Mucosa of descending colon (tissue), 3 donors: ENCODE measurements at regions not wholly inside any gene's neighbourhood (a gene's known extent, or its start where the extent isn't known, plus 50 kb on each side); places are given as distances from the start of the nearest gene placed in this dataset.

Experiments used
- ATAC-seq: fragments of 200-7000 bp; cut with Tn5 transposase; one replicate; pipeline ENCODE4 v1.9.1; 2020; ENCODE audit warnings: mild to moderate bottlenecking, moderate library complexity
- DNase-seq, 3 donors: peaks; one replicate each; pipeline ENCODE4 v3.0.0-alpha.2; 2020
- H3K36me3 ChIP-seq: fragments of 200-600 bp; one replicate; pipeline ENCODE4 v1.8.0; 2021; ENCODE audit warnings: low read depth, mild to moderate bottlenecking
- H3K4me1 ChIP-seq: fragments of 200-600 bp; one replicate; pipeline ENCODE4 v1.8.0; 2021; ENCODE audit warnings: low read depth, mild to moderate bottlenecking
- H3K4me3 ChIP-seq: fragments of 200-600 bp; one replicate; pipeline ENCODE4 v1.8.0; 2021; ENCODE audit warnings: mild to moderate bottlenecking
- H3K9me3 ChIP-seq: fragments of 200-600 bp; one replicate; pipeline ENCODE4 v1.8.0; 2021; ENCODE audit warnings: mild to moderate bottlenecking
- CTCF ChIP-seq: fragments of 200-600 bp; IDR thresholded peaks from one replicate; pipeline ENCODE4 v1.8.0; 2022; ENCODE audit warnings: antibody characterized with exemption, mild to moderate bottlenecking
- intact Hi-C, 2 donors: fragments of 100-400 bp; cut with DNase I in 1 of 2; cut with micrococcal nuclease in 1 of 2; formaldehyde crosslinking; loops; one replicate each; pipeline versions ENCODE4 v1.11.0 to v1.11.1; 2022; cut with DNase I, micrococcal nuclease
- donor health status: DM: no; HTN: no; CAD: no; lungs with moderate emphysema.
- donor health status: DM: no; HTN: no; CAD: no.
- donor health status: DM: no; HTN: yes; CAD: no.

GRCh38 chr4:136390824-136391223 is 1141.5 kb downstream of the PCDH18 start:
- H3K9me3 ChIP-seq: no peaks in the 10 kb centered on the region
- ATAC-seq (no peak), DNase-seq (no peak)
- intact Hi-C loops: no loop called here
- H3K4me1 ChIP-seq: no peaks in the 10 kb centered on the region
- H3K36me3 ChIP-seq: no peaks in the 10 kb centered on the region
- no peak overlapping the region for H3K4me3 ChIP-seq
- no peak for TF ChIP-seq CTCF

GRCh38 chr4:136383082-136383481 is 1149.2 kb downstream of the PCDH18 start:
- DNase-seq (no peak), ATAC-seq (no peak)
- Histone ChIP-seq H3K4me3 (no peak overlapping the region), H3K36me3 (no peaks in the 10 kb centered on the region), H3K4me1 (no peaks in the 10 kb centered on the region), H3K9me3 (no peaks in the 10 kb centered on the region)
- intact Hi-C loops: no loop called here
- TF ChIP-seq CTCF: no peak

- H3K4me1 ChIP-seq: no peaks in the 10 kb centered on the region
- no peak overlapping the region for H3K4me3 ChIP-seq
- no peak for TF ChIP-seq CTCF
- no peaks in the 10 kb centered on the region for H3K9me3 ChIP-seq
- H3K36me3 ChIP-seq: no peaks in the 10 kb centered on the region
- ATAC-seq (no peak), DNase-seq (no peak)
- intact Hi-C loops: no loop called here
Measured at GRCh38 chr4:136371231-136371630, 1161.1 kb downstream of the PCDH18 start.

GRCh38 chr4:136369073-136369472 is 1163.2 kb downstream of the PCDH18 start:
- Histone ChIP-seq H3K9me3 (no peaks in the 10 kb centered on the region), H3K4me1 (no peaks in the 10 kb centered on the region), H3K36me3 (no peaks in the 10 kb centered on the region), H3K4me3 (no peak overlapping the region)
- DNase-seq (no peak), ATAC-seq (no peak)
- TF ChIP-seq CTCF: no peak
- intact Hi-C loops: no loop called here

GRCh38 chr4:136357556-136357955 is 1174.7 kb downstream of the PCDH18 start:
- no peak for DNase-seq

More at GRCh38 chr4:136357556-136357955, 1174.7 kb downstream of the PCDH18 start:
- no peaks in the 10 kb centered on the region for H3K9me3 ChIP-seq
- no peak for ATAC-seq
- no peak for TF ChIP-seq CTCF
- H3K36me3 ChIP-seq: no peaks in the 10 kb centered on the region
- H3K4me3 ChIP-seq: no peak overlapping the region
- no peaks in the 10 kb centered on the region for H3K4me1 ChIP-seq
- intact Hi-C loops: no loop called here
